SK-N-SH (cell line): ENCODE measurements at regions not wholly inside any gene's neighbourhood (a gene's known extent, or its start where the extent isn't known, plus 50 kb on each side); places are given as distances from the start of the nearest gene placed in this dataset.
A peak's percentile ranks its signal among the peaks of the same experiment; 100 is the strongest.

Experiments used
- CTCF ChIA-PET: fragments of 300-600, 350-600 bp; formaldehyde crosslinking; extraction: SDS; loops from one replicate; lab custom pipeline; 2021; lab: Yijun Ruan, JAX
- POLR2A ChIA-PET: fragments of 350-600 bp; sonication (Branson Sonifier 250); formaldehyde crosslinking; extraction: SDS; loops from one replicate; lab custom pipeline; 2020; ENCODE audit warnings: antibody characterized with exemption, inconsistent platforms; lab: Yijun Ruan, JAX
- DNase-seq: peaks from one replicate; pipeline ENCODE4 v3.0.0; 2012
- H2AFZ ChIP-seq: fragments of 200-600 bp; sonication (generic); 2 replicates; pipeline ENCODE4 v1.8.1; 2016; ENCODE audit warnings: antibody characterized with exemption, mild to moderate bottlenecking, low read depth
- H3F3A ChIP-seq: fragments of 200-600 bp; sonication (generic); replicated peaks from 2 replicates; pipeline ENCODE3; 2016; ENCODE audit warnings: antibody characterized with exemption, mild to moderate bottlenecking; ENCODE audit not compliant: insufficient read depth
- H3K27ac ChIP-seq, 2 experiments: fragments of 200-500 bp in 1 of 2; fragments of 200-600 bp in 1 of 2; sonication (Bioruptor generic) in 1 of 2; sonication (generic), shearing (Covaris generic) in 1 of 2; 2 replicates each; pipeline versions ENCODE4 v1.5.1 to v1.6.1; 2014 to 2016; ENCODE audit warnings: low read depth in 2 of 2, inconsistent platforms in 1 of 2, low read length in 1 of 2, mild to moderate bottlenecking in 1 of 2, mixed read lengths in 1 of 2
- H3K27me3 ChIP-seq: fragments of 200-600 bp; sonication (generic), shearing (Covaris generic); 2 replicates; pipeline ENCODE4 v1.6.1; 2016; ENCODE audit warnings: mixed run types; ENCODE audit not compliant: insufficient read depth
- H3K36me3 ChIP-seq, 2 experiments: fragments of 200-500 bp in 1 of 2; fragments of 200-600 bp in 1 of 2; sonication (Bioruptor generic) in 1 of 2; sonication (generic) in 1 of 2; replicated peaks in 1 of 2; 2 replicates each; pipeline versions ENCODE3 to v1.5.1; 2014 to 2016; ENCODE audit warnings: low read length in 1 of 2, mild to moderate bottlenecking in 1 of 2; ENCODE audit not compliant: insufficient read depth in 2 of 2, control insufficient read depth in 1 of 2
- H3K4me1 ChIP-seq, 2 experiments: fragments of 200-500 bp in 1 of 2; fragments of 200-600 bp in 1 of 2; sonication (Bioruptor generic) in 1 of 2; sonication (generic), shearing (Covaris generic) in 1 of 2; 2 replicates each; pipeline versions ENCODE4 v1.5.1 to v1.6.1; 2014 to 2016; ENCODE audit warnings: low read depth in 1 of 2, low read length in 1 of 2, mixed run types in 1 of 2; ENCODE audit not compliant: insufficient read depth in 2 of 2, control insufficient read depth in 1 of 2
- H3K4me2 ChIP-seq: fragments of 200-600 bp; sonication (generic), shearing (Covaris generic); 2 replicates; pipeline ENCODE4 v1.6.1; 2017; ENCODE audit warnings: mixed run types
- H3K4me3 ChIP-seq, 2 experiments: fragments of 200-500 bp in 1 of 2; fragments of 200-600 bp in 1 of 2; sonication (Bioruptor generic) in 1 of 2; sonication (generic), shearing (Covaris generic) in 1 of 2; 2 replicates each; pipeline versions ENCODE4 v1.5.1 to v1.8.1; 2014 to 2016; ENCODE audit warnings: low read depth in 2 of 2, inconsistent platforms in 1 of 2, low read length in 1 of 2, mild to moderate bottlenecking in 1 of 2, mixed read lengths in 1 of 2, moderate library complexity in 1 of 2
- H3K79me2 ChIP-seq: fragments of 200-600 bp; sonication (generic); 2 replicates; pipeline ENCODE4 v1.8.1; 2017; ENCODE audit warnings: mild to moderate bottlenecking; ENCODE audit not compliant: insufficient read depth
- H3K9ac ChIP-seq: fragments of 200-600 bp; sonication (generic); 2 replicates; pipeline ENCODE4 v1.6.1; 2017; ENCODE audit warnings: mixed run types
- H3K9me2 ChIP-seq: fragments of 200-600 bp; sonication (generic); 2 replicates; pipeline ENCODE4 v1.6.1; 2017; ENCODE audit warnings: mixed run types
- H3K9me3 ChIP-seq: fragments of 200-600 bp; sonication (generic); 2 replicates; pipeline ENCODE4 v1.6.1; 2017; ENCODE audit warnings: mixed run types, mild to moderate bottlenecking, moderate library complexity
- H4K20me1 ChIP-seq: fragments of 200-600 bp; sonication (generic); 2 replicates; pipeline ENCODE4 v1.6.1; 2017; ENCODE audit warnings: mild to moderate bottlenecking, mixed run types; ENCODE audit not compliant: insufficient read depth
- CHD2 ChIP-seq: fragments of 150-350 bp; IDR thresholded peaks from 2 replicates; pipeline ENCODE4 v1.6.1; 2018; ENCODE audit warnings: low read length; ENCODE audit not compliant: partially characterized antibody
- CTCF ChIP-seq: fragments of 200-600 bp; sonication (generic); IDR thresholded peaks from 2 replicates; pipeline ENCODE4 v1.6.1; 2017; ENCODE audit warnings: antibody characterized with exemption, mild to moderate bottlenecking, moderate library complexity
- ELF1 ChIP-seq: IDR thresholded peaks from 2 replicates; pipeline ENCODE4 v1.4.0; 2012
- EZH2phosphoT487 ChIP-seq: fragments of 200-600 bp; sonication (generic); IDR thresholded peaks from 2 replicates; pipeline ENCODE4 v1.6.1; 2017; ENCODE audit warnings: low read depth, mixed run types, mild to moderate bottlenecking, antibody characterized with exemption, moderate library complexity, borderline replicate concordance
- FOXJ3 ChIP-seq: sonication (generic); formaldehyde crosslinking; IDR thresholded peaks from 2 replicates; pipeline ENCODE4 v1.5.1; 2020; ENCODE audit warnings: mild to moderate bottlenecking, missing genetic modification reagents
- FOXM1 ChIP-seq: IDR thresholded peaks from 2 replicates; pipeline ENCODE4 v1.4.0; 2012; ENCODE audit warnings: low read depth, mild to moderate bottlenecking
- MAX ChIP-seq: IDR thresholded peaks from 2 replicates; pipeline ENCODE4 v1.4.0; 2012; ENCODE audit warnings: low read depth
- MEF2A ChIP-seq: IDR thresholded peaks from 2 replicates; pipeline ENCODE4 v1.4.0; 2012; ENCODE audit warnings: low read depth, borderline replicate concordance
- NFIC ChIP-seq: IDR thresholded peaks from 2 replicates; pipeline ENCODE4 v1.4.0; 2012; ENCODE audit warnings: borderline replicate concordance
- NRF1 ChIP-seq: IDR thresholded peaks from 2 replicates; pipeline ENCODE4 v1.6.1; 2012; ENCODE audit warnings: low read depth, mild to moderate bottlenecking, low read length
- PBX3 ChIP-seq: IDR thresholded peaks from 2 replicates; pipeline ENCODE4; 2012
- POLR2AphosphoS5 ChIP-seq: IDR thresholded peaks from 2 replicates; pipeline ENCODE4 v1.6.1; 2012; ENCODE audit warnings: low read depth, low read length
- RCOR1 ChIP-seq: fragments of 150-350 bp; IDR thresholded peaks from 2 replicates; pipeline ENCODE4 v1.6.1; 2017; ENCODE audit warnings: antibody characterized with exemption, low read length
- RFX5 ChIP-seq: IDR thresholded peaks from 2 replicates; pipeline ENCODE4 v1.6.1; 2012; ENCODE audit warnings: mild to moderate bottlenecking, improper control_type of control experiment, low read length
- SMC3 ChIP-seq: IDR thresholded peaks from 2 replicates; pipeline ENCODE4 v1.6.1; 2012; ENCODE audit warnings: low read depth, low read length, improper control_type of control experiment
- TCF12 ChIP-seq: IDR thresholded peaks from 2 replicates; pipeline ENCODE4 v1.4.0; 2012
- USF1 ChIP-seq: IDR thresholded peaks from 2 replicates; pipeline ENCODE4 v1.4.0; 2012; ENCODE audit warnings: low read depth, borderline replicate concordance
- YY1 ChIP-seq: IDR thresholded peaks from 2 replicates; pipeline ENCODE4 v1.4.0; 2012; ENCODE audit warnings: low read depth, mild to moderate bottlenecking
- ZBTB33 ChIP-seq: IDR thresholded peaks from 2 replicates; pipeline ENCODE4 v1.4.0; 2012; ENCODE audit warnings: low read depth, borderline replicate concordance
- WGBS: methylation state at CpG from one replicate; pipeline ENCODE4 v1.1.6; 2017; ENCODE audit warnings: low lambda C conversion rate; 5-methylcytosine and 5-hydroxymethylcytosine counted together

GRCh38 chr3:5295191-5295690 lies 107.7 kb downstream of the EDEM1 start:
- peaks cover 0 to 7% of the 10 kb centered on the region in 2 experiments; a peak in 1 of 4 replicates for H3K4me1 ChIP-seq
- H2AFZ ChIP-seq = peak overlapping the region; percentile 50; the same call in 1 of the 2 replicates
- no peaks in the 10 kb centered on the region for H3K79me2 ChIP-seq
- H3K36me3 ChIP-seq = no peaks in the 10 kb centered on the region
- H3K9ac ChIP-seq = peak overlapping the region; percentile 34; the same call in 1 of the 2 replicates
- no peak overlapping the region for H3K4me2 ChIP-seq
- no peaks in the 10 kb centered on the region for H4K20me1 ChIP-seq
- 14% methylated on average over 1 of the region's 1 CpG for WGBS
- ChIA-PET POLR2A (no interaction called here), CTCF (interaction anchor here (1.3 kb wide), 1 partner anchor 68 kb away, joined by 4 read pairs; no protein-coding TSS in a partner anchor)
- no peaks in the 10 kb centered on the region for H3F3A ChIP-seq
- H3K9me2 ChIP-seq = no peaks in the 10 kb centered on the region
- no peaks in the 10 kb centered on the region for H3K9me3 ChIP-seq
- no peak for TF ChIP-seq FOXJ3 (CRISPR knock-in tag)
- no peak for TF ChIP-seq TCF12
- no peak for TF ChIP-seq RCOR1
- TF ChIP-seq CTCF = no peak
- TF ChIP-seq ELF1 = no peak
- no peak for TF ChIP-seq NFIC
- TF ChIP-seq MEF2A = no peak
- TF ChIP-seq USF1 = no peak
- no peak for TF ChIP-seq SMC3
- no peak for TF ChIP-seq PBX3
- TF ChIP-seq FOXM1 = no peak
- no peak for TF ChIP-seq NRF1
- DNase-seq = no peak
- peak overlapping the region in 1 of 2 experiments; percentile 59; a peak in 1 of 4 replicates for H3K27ac ChIP-seq
- no peaks in the 10 kb centered on the region for H3K27me3 ChIP-seq
- no peak overlapping the region for H3K4me3 ChIP-seq

GRCh38 chr3:5296362-5296761 lies 108.9 kb downstream of the EDEM1 start:
- no peaks in the 10 kb centered on the region for H3K9me2 ChIP-seq
- DNase-seq = no peak
- no peak overlapping the region for H3K4me3 ChIP-seq
- no peaks in the 10 kb centered on the region for H3K36me3 ChIP-seq
- peaks cover 2% of the 10 kb centered on the region for H3F3A ChIP-seq
- no peak overlapping the region for H2AFZ ChIP-seq
- H3K27ac ChIP-seq = no peak overlapping the region
- no peaks in the 10 kb centered on the region for H3K27me3 ChIP-seq
- no peaks in the 10 kb centered on the region for H3K9me3 ChIP-seq
- 31% methylated on average over 2 of the region's 2 CpGs for WGBS
- CTCF ChIA-PET = no interaction called here
- H3K9ac ChIP-seq = no peak overlapping the region
- no peaks in the 10 kb centered on the region for H3K79me2 ChIP-seq
- no peaks in the 10 kb centered on the region for H4K20me1 ChIP-seq
- peaks cover 0 to 7% of the 10 kb centered on the region in 2 experiments; a peak in 1 of 4 replicates for H3K4me1 ChIP-seq
- POLR2A ChIA-PET = no interaction called here
- no peak overlapping the region for H3K4me2 ChIP-seq
- no peak for TF ChIP-seq RFX5
- no peak for TF ChIP-seq MEF2A
- TF ChIP-seq USF1 = no peak
- no peak for TF ChIP-seq EZH2phosphoT487
- TF ChIP-seq YY1 = no peak
- TF ChIP-seq CHD2 = no peak
- no peak for TF ChIP-seq PBX3
- no peak for TF ChIP-seq NRF1
- TF ChIP-seq POLR2AphosphoS5 = no peak
- TF ChIP-seq MAX = no peak
- TF ChIP-seq ZBTB33 = no peak
